Endodermal cell (in vitro differentiated cells): ENCODE measurements at regions not wholly inside any gene's neighbourhood (a gene's known extent, or its start where the extent isn't known, plus 50 kb on each side); places are given as distances from the start of the nearest gene placed in this dataset.

Experiments used
- DNase-seq: peaks from one replicate; pipeline ENCODE4 v3.0.0-alpha.2; 2017
- H3K27ac ChIP-seq: 2 replicates; pipeline ENCODE4 v1.5.1; 2013; ENCODE audit warnings: mild to moderate bottlenecking, low read depth, low read length, moderate library complexity
- H3K27me3 ChIP-seq: 2 replicates; pipeline ENCODE4 v1.6.1; 2013; ENCODE audit warnings: mild to moderate bottlenecking, low read length, moderate library complexity; ENCODE audit not compliant: insufficient read depth, control insufficient read depth, poor library complexity, severe bottlenecking
- H3K36me3 ChIP-seq: 2 replicates; pipeline ENCODE4 v1.7.0; 2013; ENCODE audit warnings: mild to moderate bottlenecking, low read length, moderate library complexity; ENCODE audit not compliant: control insufficient read depth, insufficient read depth
- H3K4me1 ChIP-seq: one replicate; pipeline ENCODE4 v1.7.0; 2013; ENCODE audit warnings: low read length; ENCODE audit not compliant: control insufficient read depth, insufficient read depth
- H3K4me3 ChIP-seq: 2 replicates; pipeline ENCODE4 v1.5.1; 2013; ENCODE audit warnings: mild to moderate bottlenecking, low read length, moderate library complexity
- H3K9ac ChIP-seq: 2 replicates; pipeline ENCODE4 v1.6.1; 2013; ENCODE audit warnings: mild to moderate bottlenecking, low read length, moderate library complexity; ENCODE audit not compliant: poor library complexity, severe bottlenecking; ENCODE audit errors: extremely low read depth
- H3K9me3 ChIP-seq: 2 replicates; pipeline ENCODE4 v1.6.1; 2013; ENCODE audit warnings: mild to moderate bottlenecking, low read length, moderate library complexity; ENCODE audit not compliant: control insufficient read depth
- H3K27ac Mint-ChIP-seq: 2 replicates; pipeline ENCODE4 v1.8.0; 2020; ENCODE audit warnings: mixed read lengths
- H3K27me3 Mint-ChIP-seq: 2 replicates; pipeline ENCODE4 v1.8.0; 2021; ENCODE audit warnings: mild to moderate bottlenecking, mixed read lengths; ENCODE audit not compliant: insufficient read depth
- H3K36me3 Mint-ChIP-seq: 2 replicates; pipeline ENCODE4 v1.8.0; 2020; ENCODE audit warnings: low read depth, mixed read lengths
- H3K4me1 Mint-ChIP-seq: 2 replicates; pipeline ENCODE4 v1.8.0; 2020; ENCODE audit warnings: mixed read lengths
- H3K4me3 Mint-ChIP-seq: 2 replicates; pipeline ENCODE4 v1.8.0; 2020; ENCODE audit warnings: mild to moderate bottlenecking, moderate library complexity, mixed read lengths
- H3K9me3 Mint-ChIP-seq: 2 replicates; pipeline ENCODE4 v1.8.0; 2020; ENCODE audit warnings: mild to moderate bottlenecking, mixed read lengths
- WGBS, 2 experiments: methylation state at CpG; one replicate each; pipeline versions ENCODE4 v1.1.5 to v1.1.7; 2013; ENCODE audit warnings: missing lambda C conversion rate in 2 of 2, mixed read lengths in 1 of 2; ENCODE audit not compliant: insufficient coverage in 1 of 2, insufficient read length in 1 of 2; 5-methylcytosine and 5-hydroxymethylcytosine counted together
- TF ChIP-seq, protein P1 (sequence below): fragments of 200-600 bp; sonication (generic); conservative IDR thresholded peaks from 2 replicates; pipeline ENCODE4 v1.5.0; 2021; ENCODE audit warnings: antibody characterized with exemption, mild to moderate bottlenecking

DNA sequence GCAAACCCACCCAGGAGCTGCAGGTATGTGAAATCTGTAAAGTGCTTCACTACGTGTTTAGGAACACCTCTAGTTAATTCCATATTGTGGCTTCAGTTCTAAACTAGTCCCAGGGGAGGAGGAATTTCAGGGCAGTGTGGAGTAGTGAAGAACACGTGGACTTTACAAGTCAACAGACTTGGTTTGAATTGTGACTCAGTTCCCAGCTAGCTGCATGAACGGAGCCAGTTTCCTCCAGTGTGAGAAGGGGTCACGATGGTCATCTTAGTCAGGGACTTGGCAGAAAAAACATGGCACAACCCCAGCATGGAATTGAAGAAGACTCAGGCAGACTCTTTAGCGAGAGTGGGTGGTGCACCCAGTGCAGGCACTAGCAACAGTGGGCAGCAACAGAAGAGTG is 175.7 kb upstream of the UBL3 start:
- no peak overlapping the region for H3K4me3 Mint-ChIP-seq
- H3K9me3 Mint-ChIP-seq: no peaks in the 10 kb centered on the region
- no peak for DNase-seq
- no peak overlapping the region for H3K4me3 ChIP-seq
- H3K27me3 ChIP-seq: no peaks in the 10 kb centered on the region
- H3K27ac Mint-ChIP-seq: no peak overlapping the region
- no peaks in the 10 kb centered on the region for H3K36me3 Mint-ChIP-seq
- H3K27ac ChIP-seq: no peak overlapping the region
- 90 to 92% methylated on average over 5 of the region's 5 CpGs for WGBS, 2 experiments
- TF ChIP-seq, protein P1, sequence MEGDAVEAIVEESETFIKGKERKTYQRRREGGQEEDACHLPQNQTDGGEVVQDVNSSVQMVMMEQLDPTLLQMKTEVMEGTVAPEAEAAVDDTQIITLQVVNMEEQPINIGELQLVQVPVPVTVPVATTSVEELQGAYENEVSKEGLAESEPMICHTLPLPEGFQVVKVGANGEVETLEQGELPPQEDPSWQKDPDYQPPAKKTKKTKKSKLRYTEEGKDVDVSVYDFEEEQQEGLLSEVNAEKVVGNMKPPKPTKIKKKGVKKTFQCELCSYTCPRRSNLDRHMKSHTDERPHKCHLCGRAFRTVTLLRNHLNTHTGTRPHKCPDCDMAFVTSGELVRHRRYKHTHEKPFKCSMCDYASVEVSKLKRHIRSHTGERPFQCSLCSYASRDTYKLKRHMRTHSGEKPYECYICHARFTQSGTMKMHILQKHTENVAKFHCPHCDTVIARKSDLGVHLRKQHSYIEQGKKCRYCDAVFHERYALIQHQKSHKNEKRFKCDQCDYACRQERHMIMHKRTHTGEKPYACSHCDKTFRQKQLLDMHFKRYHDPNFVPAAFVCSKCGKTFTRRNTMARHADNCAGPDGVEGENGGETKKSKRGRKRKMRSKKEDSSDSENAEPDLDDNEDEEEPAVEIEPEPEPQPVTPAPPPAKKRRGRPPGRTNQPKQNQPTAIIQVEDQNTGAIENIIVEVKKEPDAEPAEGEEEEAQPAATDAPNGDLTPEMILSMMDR: no peak
- H3K36me3 ChIP-seq: no peaks in the 10 kb centered on the region
- no peak overlapping the region for H3K9ac ChIP-seq
- no peaks in the 10 kb centered on the region for H3K9me3 ChIP-seq
- H3K4me1 Mint-ChIP-seq: peaks cover 9% of the 10 kb centered on the region
- no peaks in the 10 kb centered on the region for H3K27me3 Mint-ChIP-seq
- no peaks in the 10 kb centered on the region for H3K4me1 ChIP-seq

DNA sequence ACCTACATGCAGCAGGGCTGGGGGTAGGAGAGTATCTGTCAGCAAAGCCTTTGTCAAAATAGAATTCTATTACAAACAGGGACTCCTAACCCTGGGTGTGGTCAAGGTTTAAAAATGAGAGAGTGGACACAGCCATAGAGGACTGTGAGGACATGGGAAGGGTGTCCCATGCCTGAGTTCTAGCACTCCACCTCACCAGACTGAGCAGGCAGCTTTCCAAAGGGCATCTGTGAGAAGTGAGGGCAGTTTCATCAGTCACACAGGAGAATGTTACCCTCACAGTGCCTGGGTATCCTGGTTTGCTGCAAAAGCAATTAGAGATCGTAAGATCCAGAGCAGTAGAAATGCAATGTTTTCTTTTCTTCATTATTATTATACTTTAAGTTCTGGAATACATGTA is 174.9 kb upstream of the UBL3 start:
- Histone ChIP-seq H3K4me3 (no peak overlapping the region), H3K9me3 (no peaks in the 10 kb centered on the region), H3K27ac (no peak overlapping the region), H3K9ac (no peak overlapping the region), H3K4me1 (no peaks in the 10 kb centered on the region), H3K27me3 (no peaks in the 10 kb centered on the region), H3K36me3 (no peaks in the 10 kb centered on the region)
- no peak for DNase-seq
- no peak overlapping the region for H3K27ac Mint-ChIP-seq
- no peaks in the 10 kb centered on the region for H3K9me3 Mint-ChIP-seq
- peaks cover 14% of the 10 kb centered on the region for H3K4me1 Mint-ChIP-seq
- no peaks in the 10 kb centered on the region for H3K27me3 Mint-ChIP-seq
- H3K36me3 Mint-ChIP-seq: no peaks in the 10 kb centered on the region
- WGBS, 2 experiments: 83 to 90% methylated on average over 1 of the region's 1 CpG
- TF ChIP-seq, protein P1: no peak
- H3K4me3 Mint-ChIP-seq: no peak overlapping the region

DNA sequence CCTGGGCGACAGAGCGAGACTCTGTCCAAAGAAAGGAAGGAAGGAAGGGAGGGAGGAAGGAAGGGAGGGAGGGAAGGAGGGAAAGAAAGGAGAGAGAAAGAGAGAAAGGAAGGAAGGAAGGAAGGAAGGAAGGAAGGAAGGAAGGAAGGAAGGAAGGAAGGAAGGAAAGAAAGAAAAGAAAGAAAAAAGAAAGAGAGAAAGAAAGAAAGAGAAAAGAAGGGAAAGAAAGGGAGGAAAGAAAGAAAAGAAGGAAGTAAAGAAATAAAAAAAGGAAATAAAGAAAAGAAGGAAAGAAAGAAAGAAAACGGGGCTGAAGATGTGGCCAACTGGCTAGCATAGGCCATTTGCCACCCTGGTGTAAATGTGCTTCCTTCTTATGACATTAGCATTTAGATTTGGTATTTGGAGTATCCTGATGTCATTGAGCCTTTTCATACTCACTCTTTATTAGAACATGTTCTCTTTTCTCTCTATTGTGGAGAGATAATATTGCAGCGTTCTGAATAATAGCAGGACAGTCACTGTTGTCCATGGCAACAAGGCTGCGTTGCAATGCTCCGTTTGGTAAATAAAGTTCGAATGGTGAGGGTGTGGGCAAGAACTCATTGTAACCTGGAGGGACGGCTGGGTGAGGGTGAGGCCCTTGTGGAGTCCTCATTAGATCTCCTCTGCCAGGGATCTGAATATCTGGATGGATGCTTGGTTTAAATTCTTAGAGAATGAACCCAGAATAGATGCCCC is 173.9 kb upstream of the UBL3 start:
- Mint-ChIP-seq H3K9me3 (no peaks in the 10 kb centered on the region), H3K4me3 (no peak overlapping the region), H3K27me3 (no peaks in the 10 kb centered on the region), H3K4me1 (peaks cover 21% of the 10 kb centered on the region), H3K27ac (no peak overlapping the region), H3K36me3 (no peaks in the 10 kb centered on the region)
- H3K36me3 ChIP-seq: no peaks in the 10 kb centered on the region
- no peaks in the 10 kb centered on the region for H3K9me3 ChIP-seq
- no peak overlapping the region for H3K4me3 ChIP-seq
- H3K27ac ChIP-seq: no peak overlapping the region
- no peak overlapping the region for H3K9ac ChIP-seq
- no peak for DNase-seq
- no peaks in the 10 kb centered on the region for H3K27me3 ChIP-seq
- TF ChIP-seq, protein P1: no peak
- 88 to 91% methylated on average over 5 to 8 of the region's 8 CpGs for WGBS, 2 experiments
- H3K4me1 ChIP-seq: peaks cover 4% of the 10 kb centered on the region
